ENCODE measurements at regions not wholly inside any gene's neighbourhood (a gene's known extent, or its start where the extent isn't known, plus 50 kb on each side); places are given as distances from the start of the nearest gene placed in this dataset.
"Not testable (repeated sequence)": the region's sequence is repeated elsewhere in the genome, so short reads cannot be mapped to it uniquely, and the experiment has no call there.

DNA sequence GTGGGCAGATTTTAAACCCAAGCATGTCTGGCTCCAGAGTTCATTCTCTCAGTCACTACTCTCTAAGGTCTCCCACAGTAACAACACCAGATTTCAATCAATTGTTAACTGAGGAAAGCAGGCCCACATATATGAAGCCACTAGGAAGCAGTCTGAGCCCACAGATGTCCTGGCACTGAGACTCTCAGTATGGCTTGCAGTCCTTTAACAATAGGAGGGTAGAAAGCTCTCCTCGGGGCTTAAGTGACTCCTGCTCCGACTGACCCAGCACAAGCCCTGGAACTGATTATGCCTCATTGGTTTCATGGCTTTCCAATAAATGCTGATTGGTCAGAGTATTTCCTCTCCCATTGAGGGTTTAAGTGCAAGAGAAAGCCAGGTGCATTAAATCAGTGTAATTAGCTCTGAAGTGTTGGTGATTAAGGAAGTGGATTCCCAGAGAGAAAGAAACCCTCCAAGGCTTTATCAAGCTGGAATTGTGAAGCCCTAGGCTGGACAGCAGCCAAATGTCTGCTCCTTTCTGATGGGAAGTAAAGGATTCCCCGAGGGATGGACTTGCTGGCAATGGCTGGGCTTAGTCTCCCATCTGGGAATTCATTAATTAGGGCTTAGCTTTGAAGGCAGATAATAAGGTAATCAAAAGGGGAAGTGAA, 76.6 kb upstream of the PROKR2 start:
- Mint-ChIP-seq H3K27ac (no peak overlapping the region), H3K27me3 (peaks cover 20% of the 10 kb centered on the region), H3K36me3 (ENCODE audit: low read depth) (no peaks in the 10 kb centered on the region), H3K4me1 (ENCODE audit: low read depth) (no peaks in the 10 kb centered on the region), H3K9me3 (no peaks in the 10 kb centered on the region), H3K4me3 (no peak overlapping the region)
- intact Hi-C loops (cut with micrococcal nuclease), result no loop called here

DNA sequence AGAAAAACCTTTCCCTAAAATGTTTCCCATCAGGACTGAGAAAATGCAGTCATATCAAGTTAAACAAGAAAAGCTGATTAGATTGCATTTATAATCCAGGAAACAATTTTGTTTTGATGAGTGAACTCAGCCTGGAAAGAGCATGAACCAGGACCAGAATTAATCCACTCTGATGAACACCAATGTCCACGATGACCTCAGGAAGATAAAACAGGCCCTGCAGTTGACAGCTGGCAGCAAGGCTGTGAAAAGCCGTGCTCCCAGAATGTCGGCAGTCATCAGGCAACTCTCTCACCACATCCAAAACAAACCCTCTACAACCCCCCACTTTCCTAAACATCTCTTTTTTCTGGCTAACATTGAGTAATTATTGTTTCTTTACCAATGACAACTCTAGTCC, 74.0 kb upstream of the PROKR2 start:
- H3K27ac Mint-ChIP-seq, result no peak overlapping the region
- H3K4me1 Mint-ChIP-seq (ENCODE audit: low read depth), result no peaks in the 10 kb centered on the region
- H3K36me3 Mint-ChIP-seq (ENCODE audit: low read depth), result no peaks in the 10 kb centered on the region
- intact Hi-C loops (cut with micrococcal nuclease), result no loop called here
- H3K4me3 Mint-ChIP-seq, result no peak overlapping the region
- no peaks in the 10 kb centered on the region for H3K9me3 Mint-ChIP-seq
- peaks cover 27% of the 10 kb centered on the region for H3K27me3 Mint-ChIP-seq

DNA sequence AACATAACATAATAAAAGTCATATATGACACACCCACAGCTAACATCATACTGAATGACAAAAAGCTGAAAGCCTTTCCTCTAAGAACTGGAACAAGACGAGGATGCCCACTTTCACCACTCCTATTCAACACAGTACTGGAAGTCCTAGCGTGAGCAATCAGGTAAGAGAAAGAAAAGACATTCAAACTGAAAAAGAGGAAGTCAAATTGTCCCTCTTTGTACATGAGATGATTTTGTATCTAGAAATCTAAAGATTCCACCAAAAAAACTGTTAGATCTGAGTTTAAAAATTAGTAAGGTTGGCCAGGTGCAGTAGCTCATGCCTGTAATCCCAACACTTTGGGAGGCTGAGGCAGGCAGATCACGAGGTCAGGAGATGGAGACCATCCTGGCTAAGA, 70.1 kb upstream of the PROKR2 start:
- H3K4me3 Mint-ChIP-seq, result not testable (repeated sequence)
- peaks cover 24% of the 10 kb centered on the region for H3K27me3 Mint-ChIP-seq

DNA sequence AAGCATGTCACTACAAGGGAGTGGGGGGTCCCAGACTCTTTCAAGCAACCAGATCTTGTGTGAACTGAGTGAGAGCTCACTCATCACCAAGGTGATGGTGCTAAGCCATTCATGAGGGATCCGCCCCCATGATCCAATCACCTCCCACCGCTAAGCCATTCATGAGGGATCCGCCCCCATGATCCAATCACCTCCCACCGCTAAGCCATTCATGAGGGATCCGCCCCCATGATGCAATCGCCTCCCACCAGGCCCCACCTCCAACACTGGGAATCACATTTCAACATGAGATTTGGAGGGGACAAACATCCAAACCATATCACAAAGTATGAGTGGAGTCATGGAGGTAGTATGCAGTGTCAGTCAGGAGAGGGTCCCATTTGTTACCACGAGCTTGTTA, 64.8 kb upstream of the PROKR2 start:
- H3K27me3 Mint-ChIP-seq; H3K4me1 Mint-ChIP-seq (ENCODE audit: low read depth); intact Hi-C loops (cut with micrococcal nuclease); H3K4me3 Mint-ChIP-seq; H3K36me3 Mint-ChIP-seq (ENCODE audit: low read depth); H3K27ac Mint-ChIP-seq: not testable (repeated sequence)
- H3K9me3 Mint-ChIP-seq, result peaks cover 29% of the 10 kb centered on the region

More for the DNA sequence above, 70.1 kb upstream of the PROKR2 start:
- H3K4me1 Mint-ChIP-seq (ENCODE audit: low read depth); intact Hi-C loops (cut with micrococcal nuclease); H3K36me3 Mint-ChIP-seq (ENCODE audit: low read depth); H3K27ac Mint-ChIP-seq: not testable (repeated sequence)
- H3K9me3 Mint-ChIP-seq, result peaks cover 21% of the 10 kb centered on the region

DNA sequence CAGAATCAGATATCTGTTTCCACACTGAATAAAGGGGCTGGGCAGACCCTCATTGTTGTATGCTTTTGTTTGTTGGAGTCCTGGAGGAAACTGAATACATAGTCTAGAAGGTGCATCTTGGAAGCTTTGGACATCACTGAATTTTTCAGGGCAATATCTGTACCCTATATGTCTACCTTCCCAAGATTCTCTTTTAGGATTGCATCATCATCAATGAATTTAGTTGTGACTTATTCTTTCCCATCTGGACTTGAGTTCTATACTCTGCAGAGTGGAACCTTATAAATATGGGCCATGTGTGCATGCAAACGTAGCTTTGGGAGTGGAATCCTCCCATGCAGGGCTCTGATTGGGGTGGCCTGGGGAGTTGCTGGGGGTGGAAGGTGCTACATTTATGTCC, 60.7 kb upstream of the PROKR2 start:
- no peak overlapping the region for H3K4me3 Mint-ChIP-seq
- peaks cover 14% of the 10 kb centered on the region for H3K9me3 Mint-ChIP-seq
- H3K36me3 Mint-ChIP-seq (ENCODE audit: low read depth), result no peaks in the 10 kb centered on the region

DNA sequence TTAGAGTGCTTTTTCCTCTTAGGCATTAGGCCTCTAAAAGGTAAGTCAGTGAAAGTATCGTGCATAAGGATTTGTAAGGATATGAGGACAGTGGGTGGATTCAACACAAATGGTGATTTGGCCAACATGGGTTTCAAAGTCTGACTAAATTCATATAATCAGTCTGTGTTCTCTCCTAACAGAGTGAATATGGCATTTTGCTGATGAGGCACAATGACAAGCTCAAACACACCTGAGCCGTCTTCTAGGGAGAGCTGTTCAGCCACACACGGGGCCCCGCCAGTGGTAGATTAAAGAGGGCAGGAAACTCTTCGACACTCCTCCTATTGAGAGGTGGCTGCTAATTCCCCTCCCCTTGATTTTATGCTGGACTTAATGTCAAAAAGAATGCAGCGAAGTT, 59.5 kb upstream of the PROKR2 start:
- H3K27me3 Mint-ChIP-seq, result peaks cover 26% of the 10 kb centered on the region
- intact Hi-C loops (cut with micrococcal nuclease), result no loop called here
- peaks cover 14% of the 10 kb centered on the region for H3K9me3 Mint-ChIP-seq
- H3K4me1 Mint-ChIP-seq (ENCODE audit: low read depth), result no peaks in the 10 kb centered on the region
- no peaks in the 10 kb centered on the region for H3K36me3 Mint-ChIP-seq (ENCODE audit: low read depth)
- H3K4me3 Mint-ChIP-seq, result no peak overlapping the region
- H3K27ac Mint-ChIP-seq, result no peak overlapping the region

More for the DNA sequence above, 60.7 kb upstream of the PROKR2 start:
- no peak overlapping the region for H3K27ac Mint-ChIP-seq
- H3K27me3 Mint-ChIP-seq, result peaks cover 18% of the 10 kb centered on the region
- H3K4me1 Mint-ChIP-seq (ENCODE audit: low read depth), result no peaks in the 10 kb centered on the region
- intact Hi-C loops (cut with micrococcal nuclease), result no loop called here

DNA sequence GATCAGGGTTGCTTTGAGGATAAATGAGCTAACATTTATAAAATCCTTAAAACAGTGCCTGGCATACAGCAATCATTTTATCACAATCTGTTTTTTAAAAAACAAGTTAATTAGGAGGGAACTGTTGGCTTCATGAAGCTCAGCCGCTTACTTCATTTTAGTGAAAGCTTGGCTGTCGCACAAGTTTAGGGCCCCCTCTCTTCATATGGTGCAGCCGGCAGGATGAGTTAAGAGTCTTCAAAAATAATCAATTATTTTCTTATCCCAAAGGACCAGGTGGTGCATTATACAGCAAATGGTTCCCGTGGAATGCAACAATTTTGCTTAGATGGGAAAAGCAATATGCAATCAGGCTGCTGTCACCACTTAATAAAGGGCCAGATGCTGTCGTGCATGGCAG, 57.4 kb upstream of the PROKR2 start:
- no peaks in the 10 kb centered on the region for H3K36me3 Mint-ChIP-seq (ENCODE audit: low read depth)
- intact Hi-C loops (cut with micrococcal nuclease), result no loop called here
- H3K4me1 Mint-ChIP-seq (ENCODE audit: low read depth), result peaks cover 11% of the 10 kb centered on the region
- peaks cover 14% of the 10 kb centered on the region for H3K9me3 Mint-ChIP-seq
- H3K27me3 Mint-ChIP-seq, result peaks cover 32% of the 10 kb centered on the region
- no peak overlapping the region for H3K4me3 Mint-ChIP-seq
- H3K27ac Mint-ChIP-seq, result no peak overlapping the region

DNA sequence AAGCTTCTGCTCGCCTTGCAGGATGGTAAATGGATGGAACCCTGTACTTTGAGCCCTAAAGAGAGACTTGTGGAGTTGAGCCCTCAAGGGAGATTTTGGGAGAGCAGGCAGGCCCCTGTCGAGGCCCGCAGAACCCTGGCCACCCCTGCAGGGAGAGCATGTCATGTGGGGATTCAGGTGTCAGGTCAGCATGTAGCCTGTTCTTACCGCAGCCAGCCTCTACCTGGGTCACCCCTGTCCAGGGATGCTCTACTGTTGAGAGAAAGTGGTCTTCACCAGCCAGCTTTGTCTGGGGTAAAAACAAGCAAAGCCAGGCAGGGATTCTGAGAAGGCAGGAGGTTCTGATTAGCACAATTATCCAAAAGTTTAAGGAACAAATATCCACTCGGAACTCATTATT, 55.6 kb upstream of the PROKR2 start:
- Mint-ChIP-seq H3K27me3 (peaks cover 32% of the 10 kb centered on the region), H3K36me3 (ENCODE audit: low read depth) (no peaks in the 10 kb centered on the region), H3K4me1 (ENCODE audit: low read depth) (peaks cover 11% of the 10 kb centered on the region), H3K27ac (no peak overlapping the region), H3K4me3 (no peak overlapping the region), H3K9me3 (peaks cover 14% of the 10 kb centered on the region)
- intact Hi-C loops (cut with micrococcal nuclease), result no loop called here

DNA sequence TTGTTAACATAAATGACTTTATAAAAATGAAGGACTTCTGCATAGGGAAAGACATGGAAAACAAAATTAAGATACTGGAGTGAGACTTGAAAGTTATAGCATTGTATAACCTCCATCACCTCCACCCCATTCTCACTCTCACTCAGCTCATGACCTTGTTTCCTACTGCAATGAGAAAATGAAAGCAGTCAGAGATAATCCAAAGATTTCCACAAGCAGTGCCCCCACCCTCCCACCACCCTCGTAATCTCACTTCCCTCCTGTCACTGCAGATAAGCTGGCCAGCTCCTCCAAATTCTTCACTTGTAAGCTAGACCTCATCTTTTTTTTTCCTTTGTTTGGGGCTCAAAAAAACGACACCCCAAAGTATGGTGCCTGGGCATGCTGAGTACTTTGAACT, 52.9 kb upstream of the PROKR2 start:
- intact Hi-C loops (cut with micrococcal nuclease), result no loop called here
- Mint-ChIP-seq H3K27ac (no peak overlapping the region), H3K27me3 (peaks cover 30% of the 10 kb centered on the region), H3K9me3 (peaks cover 19% of the 10 kb centered on the region), H3K4me3 (no peak overlapping the region), H3K4me1 (ENCODE audit: low read depth) (peaks cover 14% of the 10 kb centered on the region), H3K36me3 (ENCODE audit: low read depth) (no peaks in the 10 kb centered on the region)

Measured in dendritic cell treated with granulocyte-macrophage colony-stimulating factor and Interleukin-4, amounts not matched to agents 40 ng/mL and 50 ng/mL, for 4 days (primary cell).